IMR-90 (cell line): ENCODE measurements at regions not wholly inside any gene's neighbourhood (a gene's known extent, or its start where the extent isn't known, plus 50 kb on each side); places are given as distances from the start of the nearest gene placed in this dataset.

Source experiments
- CEBPB ChIP-seq: IDR thresholded peaks from 2 replicates; pipeline ENCODE4 v1.6.1; 2012; ENCODE audit warnings: low read depth, low read length, improper control_type of control experiment
- CHD1 ChIP-seq: IDR thresholded peaks from 2 replicates; pipeline ENCODE4 v1.6.1; 2012; ENCODE audit warnings: low read depth, low read length, improper control_type of control experiment
- ELK1 ChIP-seq: fragments of 150-350 bp; IDR thresholded peaks from 2 replicates; pipeline ENCODE4 v1.6.1; 2016; ENCODE audit warnings: low read depth, mild to moderate bottlenecking, low read length, moderate library complexity, borderline replicate concordance
- FOS ChIP-seq: fragments of 150-350 bp; IDR thresholded peaks from 2 replicates; pipeline ENCODE4 v1.6.1; 2016; ENCODE audit warnings: low read depth, low read length
- MAFK ChIP-seq: IDR thresholded peaks from 2 replicates; pipeline ENCODE4 v1.6.1; 2012; ENCODE audit warnings: low read depth, low read length, improper control_type of control experiment
- MXI1 ChIP-seq: IDR thresholded peaks from 2 replicates; pipeline ENCODE4 v1.6.1; 2012; ENCODE audit warnings: low read depth, mild to moderate bottlenecking, low read length, moderate library complexity, borderline replicate concordance
- NFE2L2 ChIP-seq: fragments of 150-350 bp; IDR thresholded peaks from 2 replicates; pipeline ENCODE4 v1.6.1; 2016; ENCODE audit warnings: low read depth, mild to moderate bottlenecking, low read length
- POLR2A ChIP-seq: IDR thresholded peaks from 2 replicates; pipeline ENCODE4 v1.6.1; 2012; ENCODE audit warnings: mild to moderate bottlenecking, low read depth, low read length
- RAD21 ChIP-seq: IDR thresholded peaks from 2 replicates; pipeline ENCODE4 v1.6.1; 2012; ENCODE audit warnings: low read length, improper control_type of control experiment
- RCOR1 ChIP-seq: IDR thresholded peaks from 2 replicates; pipeline ENCODE4 v1.6.1; 2012; ENCODE audit warnings: mild to moderate bottlenecking, low read length, improper control_type of control experiment; ENCODE audit not compliant: insufficient replicate concordance
- RFX5 ChIP-seq: IDR thresholded peaks from 2 replicates; pipeline ENCODE4 v1.8.0; 2012; ENCODE audit warnings: low read depth, mild to moderate bottlenecking, low read length, moderate library complexity
- SMC3 ChIP-seq: fragments of 150-350 bp; IDR thresholded peaks from 2 replicates; pipeline ENCODE4 v1.6.1; 2016; ENCODE audit warnings: low read depth, mild to moderate bottlenecking, antibody characterized with exemption, low read length, moderate library complexity
- TF ChIP-seq, protein P1 (sequence below): conservative IDR thresholded peaks from 2 replicates; pipeline ENCODE4 v1.5.1; 2012; ENCODE audit warnings: mild to moderate bottlenecking, low read depth, low read length, improper control_type of control experiment
- TF ChIP-seq, protein P2 (sequence below): fragments of 150-350 bp; IDR thresholded peaks from 2 replicates; pipeline ENCODE4 v1.6.1; 2017; ENCODE audit warnings: mild to moderate bottlenecking, antibody characterized with exemption, low read length, low read depth

- TF ChIP-seq, protein P1, sequence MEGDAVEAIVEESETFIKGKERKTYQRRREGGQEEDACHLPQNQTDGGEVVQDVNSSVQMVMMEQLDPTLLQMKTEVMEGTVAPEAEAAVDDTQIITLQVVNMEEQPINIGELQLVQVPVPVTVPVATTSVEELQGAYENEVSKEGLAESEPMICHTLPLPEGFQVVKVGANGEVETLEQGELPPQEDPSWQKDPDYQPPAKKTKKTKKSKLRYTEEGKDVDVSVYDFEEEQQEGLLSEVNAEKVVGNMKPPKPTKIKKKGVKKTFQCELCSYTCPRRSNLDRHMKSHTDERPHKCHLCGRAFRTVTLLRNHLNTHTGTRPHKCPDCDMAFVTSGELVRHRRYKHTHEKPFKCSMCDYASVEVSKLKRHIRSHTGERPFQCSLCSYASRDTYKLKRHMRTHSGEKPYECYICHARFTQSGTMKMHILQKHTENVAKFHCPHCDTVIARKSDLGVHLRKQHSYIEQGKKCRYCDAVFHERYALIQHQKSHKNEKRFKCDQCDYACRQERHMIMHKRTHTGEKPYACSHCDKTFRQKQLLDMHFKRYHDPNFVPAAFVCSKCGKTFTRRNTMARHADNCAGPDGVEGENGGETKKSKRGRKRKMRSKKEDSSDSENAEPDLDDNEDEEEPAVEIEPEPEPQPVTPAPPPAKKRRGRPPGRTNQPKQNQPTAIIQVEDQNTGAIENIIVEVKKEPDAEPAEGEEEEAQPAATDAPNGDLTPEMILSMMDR, result no peak
- TF ChIP-seq RAD21 (no peak), CEBPB (no peak), MAFK (no peak), ELK1 (no peak), POLR2A (no peak), RCOR1 (no peak), MXI1 (no peak), FOS (no peak), RFX5 (no peak), CHD1 (no peak), NFE2L2 (no peak), SMC3 (no peak)
- TF ChIP-seq, protein P2, sequence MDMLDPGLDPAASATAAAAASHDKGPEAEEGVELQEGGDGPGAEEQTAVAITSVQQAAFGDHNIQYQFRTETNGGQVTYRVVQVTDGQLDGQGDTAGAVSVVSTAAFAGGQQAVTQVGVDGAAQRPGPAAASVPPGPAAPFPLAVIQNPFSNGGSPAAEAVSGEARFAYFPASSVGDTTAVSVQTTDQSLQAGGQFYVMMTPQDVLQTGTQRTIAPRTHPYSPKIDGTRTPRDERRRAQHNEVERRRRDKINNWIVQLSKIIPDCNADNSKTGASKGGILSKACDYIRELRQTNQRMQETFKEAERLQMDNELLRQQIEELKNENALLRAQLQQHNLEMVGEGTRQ, result no peak
These were observed 218.6 kb downstream of the MANEA start for GRCh38 chr6:95795927-95796326.
